HG03378 (cell line): ENCODE measurements at regions not wholly inside any gene's neighbourhood (a gene's known extent, or its start where the extent isn't known, plus 50 kb on each side); places are given as distances from the start of the nearest gene placed in this dataset.
A peak's percentile ranks its signal among the peaks of the same experiment; 100 is the strongest.
"Not testable (repeated sequence)": the region's sequence is repeated elsewhere in the genome, so short reads cannot be mapped to it uniquely, and the experiment has no call there.

ENCODE experiments used
- ATAC-seq: cut with Tn5 transposase; IDR thresholded peaks from one replicate; pipeline ENCODE4 v1.9.1; 2021; ENCODE audit warnings: mild to moderate bottlenecking, moderate library complexity; ENCODE audit not compliant: unreplicated experiment

DNA sequence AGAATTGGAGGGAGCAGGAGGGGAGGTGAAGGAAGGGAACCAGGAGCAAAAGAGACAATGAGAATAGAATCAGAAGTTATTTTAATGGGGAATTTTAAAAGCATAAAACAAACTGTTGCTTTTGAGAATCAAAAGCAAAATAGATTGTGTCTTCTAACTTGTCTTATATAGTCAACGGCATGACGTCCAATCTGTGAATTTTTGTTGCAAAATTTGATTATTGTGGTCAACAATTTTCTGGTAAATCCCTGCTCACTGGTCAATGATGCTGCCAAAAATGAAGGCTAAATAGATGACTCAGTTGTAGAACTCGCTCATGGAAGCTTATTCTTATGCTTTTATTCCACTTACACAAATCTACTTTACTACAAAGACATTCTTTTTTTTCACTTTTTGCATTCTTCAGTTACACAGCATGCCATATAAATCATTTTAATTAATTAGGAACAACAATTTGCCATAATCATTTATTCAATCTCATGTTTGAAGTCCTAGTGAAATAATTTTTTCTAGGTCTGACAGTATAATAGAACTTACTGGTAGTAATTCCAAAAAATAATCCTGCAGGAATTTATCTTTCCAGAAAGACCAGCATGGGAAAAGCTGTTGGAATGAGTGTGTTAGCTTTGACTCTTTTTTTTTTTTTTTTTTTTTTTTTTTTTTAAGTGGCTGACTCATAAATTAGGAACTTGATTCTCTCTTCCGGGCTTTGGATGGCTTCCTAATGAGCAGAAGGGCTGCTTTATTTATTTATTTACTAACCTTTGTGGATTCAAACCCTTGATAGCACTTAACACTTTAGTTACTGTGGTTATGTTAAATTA, 256.9 kb downstream of the SPRY2 start:
- no peak for ATAC-seq

DNA sequence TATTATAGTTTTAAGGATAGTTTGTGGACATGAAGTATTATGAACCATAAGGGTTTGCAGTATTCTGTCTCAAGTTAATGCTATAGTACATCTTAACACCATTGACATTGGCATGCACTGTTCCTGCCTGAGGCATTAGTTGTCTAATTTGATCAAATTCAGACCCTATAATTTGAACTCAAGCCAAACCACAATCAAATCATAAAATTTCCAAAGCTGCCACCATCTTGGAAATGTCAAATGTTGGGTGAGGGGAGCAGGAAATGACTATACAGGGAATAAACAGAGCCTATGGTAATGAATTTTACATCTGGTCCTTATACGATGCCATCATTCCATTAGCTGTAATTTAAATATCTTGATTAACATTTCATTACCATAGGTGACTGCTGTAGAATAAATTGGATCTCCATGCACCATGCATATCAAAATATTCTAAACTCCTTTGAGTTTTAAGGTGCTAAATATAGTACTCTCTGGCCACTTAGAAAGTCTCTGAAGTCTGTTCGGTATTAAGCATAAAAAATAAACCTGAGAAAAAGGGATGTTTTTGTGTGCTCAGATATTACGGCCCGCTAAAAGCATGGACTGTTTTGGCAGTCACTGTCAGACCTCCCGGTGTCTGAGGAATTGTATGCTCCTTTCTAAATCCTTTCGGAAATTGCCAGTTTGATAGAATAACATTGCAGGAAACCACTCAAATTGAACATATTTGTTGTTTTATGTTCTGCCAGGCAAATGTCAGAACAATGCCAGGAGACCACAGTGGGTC, 257.7 kb downstream of the SPRY2 start:
- no peak for ATAC-seq

DNA sequence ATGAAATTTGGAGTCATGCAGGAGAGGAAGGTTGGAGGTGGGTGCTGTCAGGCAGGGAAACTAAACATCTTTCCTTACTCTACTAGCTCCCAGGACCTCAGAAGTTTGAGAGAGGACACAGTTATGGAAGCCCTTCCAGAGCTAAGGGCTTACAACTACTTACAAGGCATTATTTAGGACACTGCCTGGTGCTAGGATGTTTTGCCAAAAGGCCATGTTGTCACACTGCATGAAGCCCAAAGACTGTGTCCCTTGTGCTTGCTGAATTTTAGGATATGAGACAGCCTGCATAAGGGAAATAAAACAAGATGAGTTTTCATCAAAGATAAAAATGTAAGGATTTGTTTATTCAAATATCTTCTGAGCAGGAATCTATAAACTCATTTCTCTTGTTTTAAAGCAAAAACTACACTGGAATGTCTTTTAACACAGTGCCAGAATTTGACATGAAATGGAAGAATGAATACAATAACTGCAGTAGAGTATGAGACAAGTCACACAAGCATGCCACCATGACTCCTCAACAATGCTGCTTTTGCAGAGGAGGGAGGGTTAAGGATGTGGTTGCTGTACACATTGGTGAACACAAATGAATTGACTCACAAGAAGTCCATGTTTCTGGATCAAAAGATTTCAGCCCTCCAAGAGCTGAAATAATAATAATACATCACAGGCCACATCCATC, 258.4 kb downstream of the SPRY2 start:
- no peak for ATAC-seq

DNA sequence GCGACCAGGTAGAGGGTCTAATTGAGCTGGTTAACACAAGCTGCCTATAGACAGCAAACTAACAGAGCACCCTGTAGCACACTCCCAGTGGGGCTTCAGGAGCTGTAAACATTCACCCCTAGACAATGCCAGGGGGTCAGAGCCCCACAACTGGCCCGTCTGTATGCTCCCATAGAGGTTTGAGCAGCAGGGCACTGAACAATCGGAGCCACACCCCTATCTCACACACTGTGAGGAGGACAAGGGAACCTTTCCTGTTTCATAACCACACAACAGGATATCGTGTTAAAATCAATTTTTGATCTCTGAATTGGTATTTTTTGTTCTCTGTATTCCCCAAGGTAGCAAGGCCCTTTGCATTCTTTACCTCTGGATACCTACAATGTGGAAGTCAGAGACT, 266.1 kb downstream of the SPRY2 start:
- no peak for ATAC-seq

DNA sequence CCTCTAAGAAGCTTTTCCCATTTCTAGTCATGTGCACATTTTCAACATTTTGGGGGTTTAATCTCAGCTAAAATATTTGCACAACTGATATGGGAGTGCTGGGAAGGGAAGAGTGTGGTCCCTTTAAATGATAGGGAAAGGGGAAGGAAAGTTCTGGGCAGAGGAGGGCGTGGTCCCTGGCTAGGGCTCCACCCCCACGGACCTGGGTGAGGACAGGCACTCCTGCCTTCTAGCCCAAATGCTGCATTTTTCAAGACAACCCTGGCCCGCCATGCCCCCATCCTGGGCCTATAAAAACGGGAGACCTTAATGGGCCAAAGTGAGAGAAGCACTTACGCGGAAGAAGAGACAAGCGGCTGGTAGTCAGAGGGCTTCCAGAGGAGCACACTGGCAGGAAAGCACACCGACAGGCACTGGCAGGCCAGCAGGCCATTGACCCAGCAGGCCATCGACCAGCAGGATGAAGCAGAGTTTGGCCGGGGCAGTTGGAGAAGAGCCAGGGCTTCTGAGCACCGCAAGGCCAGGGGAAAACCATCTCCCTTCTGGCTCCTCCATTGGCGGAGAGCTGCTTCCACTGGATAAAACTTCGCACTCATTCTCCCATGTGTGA, 266.7 kb downstream of the SPRY2 start:
- ATAC-seq, result no peak

DNA sequence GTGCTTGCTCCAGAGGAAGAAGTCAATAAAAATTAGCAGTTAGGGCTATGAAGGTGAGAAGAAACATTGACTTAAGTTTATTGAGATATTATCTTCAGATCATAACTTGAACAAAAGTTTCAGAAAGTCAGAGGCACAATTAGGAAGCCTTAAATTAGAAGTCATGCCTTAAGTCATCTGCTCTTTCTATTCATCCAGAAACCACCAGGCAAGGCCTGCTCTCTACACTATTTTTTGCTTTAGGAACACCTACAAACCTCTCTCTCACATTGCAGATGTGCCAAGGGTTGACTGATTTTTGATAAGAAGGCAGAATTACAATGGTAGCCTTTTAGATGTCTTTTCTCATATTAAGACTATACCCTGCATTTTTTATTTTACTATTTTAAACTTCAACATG, 268.7 kb downstream of the SPRY2 start:
- peak; percentile 57 for ATAC-seq

DNA sequence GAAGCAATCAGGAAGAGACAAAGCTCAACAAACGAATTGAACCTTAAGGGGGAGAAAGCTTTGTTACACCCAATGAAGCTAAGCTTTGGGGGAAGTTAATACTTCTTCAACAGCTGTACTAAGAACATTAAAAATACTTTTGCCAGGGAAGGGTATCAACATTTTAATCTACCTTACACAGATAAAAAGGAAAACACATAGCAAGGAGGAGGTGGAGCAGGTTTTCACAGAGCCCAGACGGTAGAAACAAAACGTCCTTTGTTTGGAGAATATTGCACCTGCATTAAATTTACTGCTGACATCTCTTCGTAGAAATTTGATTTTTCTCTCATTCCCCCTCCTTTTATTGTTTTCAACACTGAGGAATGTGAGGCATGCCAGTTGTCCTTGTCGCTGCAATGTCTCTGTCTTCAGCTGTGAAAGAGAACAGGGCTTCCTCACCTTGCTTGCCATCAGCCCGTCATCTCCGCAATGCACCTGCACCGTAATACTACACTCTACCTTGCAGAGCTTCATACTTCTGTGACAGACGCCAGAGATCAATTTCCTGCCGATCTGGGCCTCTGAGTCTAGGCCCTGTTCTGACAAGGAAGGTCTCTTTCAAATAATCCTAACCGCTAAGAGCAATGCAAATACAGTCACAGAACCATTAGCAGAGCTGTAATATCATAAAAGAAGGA, 270.8 kb downstream of the SPRY2 start:
- ATAC-seq, result no peak

DNA sequence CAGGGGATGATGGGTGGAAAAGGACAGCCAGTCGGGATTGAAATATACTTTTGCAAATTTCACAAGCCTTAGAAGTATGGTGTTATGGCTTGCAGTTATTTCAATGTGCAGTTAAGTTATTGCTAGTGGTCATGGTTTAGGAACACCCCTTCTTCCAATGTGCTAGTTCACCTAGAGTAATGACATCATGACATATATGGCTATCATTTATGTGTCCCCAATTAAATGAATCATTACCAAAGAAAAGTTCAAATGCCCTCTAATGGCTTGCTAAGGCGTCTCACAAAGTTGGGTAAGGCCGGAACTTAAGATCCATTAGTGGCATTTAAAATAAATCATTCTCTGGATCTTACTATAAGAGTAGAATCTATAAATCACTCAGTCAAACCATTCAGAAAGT, 271.6 kb downstream of the SPRY2 start:
- no peak for ATAC-seq

DNA sequence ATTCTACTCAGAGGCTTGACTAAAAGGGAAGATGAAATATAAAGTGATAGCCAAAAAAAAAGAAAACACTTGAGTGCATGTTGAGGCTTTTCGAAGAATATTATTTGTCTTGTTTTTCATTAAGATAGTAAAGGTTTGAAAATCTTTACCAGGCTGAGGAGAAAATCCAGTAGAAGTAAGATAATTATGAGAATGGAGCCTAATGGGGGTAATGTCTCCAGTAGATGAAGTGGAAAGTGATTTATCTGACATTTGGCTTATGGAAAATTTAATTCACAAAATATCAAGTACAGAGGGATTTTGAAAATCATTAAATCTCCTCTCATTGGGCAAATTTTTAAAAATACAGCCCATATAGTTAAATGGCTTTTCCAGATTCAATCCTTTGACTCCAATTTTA, 274.9 kb downstream of the SPRY2 start:
- ATAC-seq, result no peak

DNA sequence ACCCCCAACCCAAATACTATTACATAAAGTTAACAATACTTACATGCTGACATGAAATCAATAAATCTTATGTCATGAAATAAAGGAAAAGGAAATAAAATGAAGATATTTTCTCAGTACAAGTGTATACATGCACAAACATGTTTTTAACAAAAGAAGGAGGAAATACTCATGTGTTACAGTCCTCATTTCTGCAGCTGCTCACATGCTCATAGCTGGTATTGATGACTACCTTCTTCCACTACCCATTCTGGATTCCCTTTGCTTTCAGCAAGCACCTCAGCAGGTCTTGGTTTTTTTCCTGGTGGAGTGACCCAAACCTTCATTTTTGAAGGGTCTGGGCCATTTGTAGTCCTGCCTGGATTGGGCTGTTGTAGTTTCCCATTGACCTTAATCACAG, 278.5 kb downstream of the SPRY2 start:
- not testable (repeated sequence) for ATAC-seq

DNA sequence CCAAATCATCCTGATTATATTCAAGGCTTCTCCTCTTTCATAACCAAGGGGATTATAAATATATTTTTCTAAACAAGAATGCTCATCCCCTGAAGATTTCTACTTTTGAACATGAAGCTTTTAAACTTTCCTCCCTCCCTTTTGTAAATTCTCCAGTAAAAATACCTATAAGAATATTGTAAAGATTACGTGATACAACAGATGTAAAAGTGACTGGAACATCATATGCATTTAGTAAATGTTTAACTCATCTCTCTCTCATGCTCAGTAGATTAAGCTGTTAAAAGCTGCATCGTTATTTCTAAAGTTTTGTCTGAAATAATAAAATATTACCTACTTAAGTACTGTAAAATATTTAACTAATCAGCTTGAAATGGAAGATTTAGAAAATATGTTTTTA, 281.1 kb downstream of the SPRY2 start:
- ATAC-seq, result no peak

DNA sequence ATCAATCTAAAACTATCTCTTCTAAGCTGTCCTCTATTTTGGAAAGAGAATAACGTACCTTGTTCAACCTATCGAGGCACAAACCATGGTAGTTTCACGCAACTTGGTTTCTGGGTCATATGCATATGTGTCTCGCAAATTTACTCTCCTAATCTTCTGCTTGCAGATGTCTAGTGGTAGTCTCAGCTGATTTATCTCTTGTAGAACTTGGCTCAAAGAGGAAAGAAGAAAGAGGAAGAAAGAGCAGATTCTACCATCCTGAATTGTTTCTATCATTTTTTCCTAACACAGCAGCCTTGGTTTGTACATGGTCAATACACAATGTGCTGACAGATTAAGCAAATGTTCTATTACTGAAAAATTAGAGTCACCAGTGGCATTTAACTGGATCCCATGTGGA, 282.3 kb downstream of the SPRY2 start:
- no peak for ATAC-seq

DNA sequence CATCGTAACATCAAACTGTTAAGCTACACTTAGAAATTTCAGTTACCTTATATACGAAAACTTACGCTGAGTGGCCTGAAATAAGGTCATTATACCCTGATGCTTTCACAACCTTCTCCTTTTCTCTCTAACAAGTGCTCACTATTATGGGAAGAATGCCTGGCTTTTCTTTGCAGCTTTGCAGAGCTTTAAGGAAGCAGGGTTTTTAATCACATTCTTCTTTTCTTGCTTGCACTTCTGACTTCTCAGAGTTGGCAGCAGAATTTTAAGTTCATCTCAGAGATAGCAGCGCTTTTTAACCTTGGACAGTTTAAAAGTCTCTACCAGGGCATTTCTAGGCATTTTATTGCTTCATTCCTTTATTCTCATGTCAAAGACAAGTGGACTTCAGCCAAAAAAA, 285.1 kb downstream of the SPRY2 start:
- no peak for ATAC-seq

DNA sequence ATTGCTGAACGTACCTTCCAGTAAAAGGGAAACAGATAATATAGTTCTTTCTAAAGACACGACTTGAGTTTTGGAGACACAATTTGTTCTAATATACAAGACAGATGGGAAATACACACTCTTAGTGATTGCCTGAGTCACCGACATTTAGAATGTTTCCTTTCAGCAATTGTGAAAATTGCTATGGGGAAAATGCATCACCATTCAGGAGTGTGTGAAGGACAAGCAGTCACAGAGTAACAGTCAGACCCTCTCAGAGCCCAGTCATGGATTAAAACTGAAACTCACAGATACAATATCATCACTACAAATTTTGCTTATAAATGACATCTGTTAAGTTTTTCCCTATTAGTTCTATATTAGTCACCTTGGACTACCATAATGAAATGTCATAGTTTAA, 286.1 kb downstream of the SPRY2 start:
- ATAC-seq, result no peak

DNA sequence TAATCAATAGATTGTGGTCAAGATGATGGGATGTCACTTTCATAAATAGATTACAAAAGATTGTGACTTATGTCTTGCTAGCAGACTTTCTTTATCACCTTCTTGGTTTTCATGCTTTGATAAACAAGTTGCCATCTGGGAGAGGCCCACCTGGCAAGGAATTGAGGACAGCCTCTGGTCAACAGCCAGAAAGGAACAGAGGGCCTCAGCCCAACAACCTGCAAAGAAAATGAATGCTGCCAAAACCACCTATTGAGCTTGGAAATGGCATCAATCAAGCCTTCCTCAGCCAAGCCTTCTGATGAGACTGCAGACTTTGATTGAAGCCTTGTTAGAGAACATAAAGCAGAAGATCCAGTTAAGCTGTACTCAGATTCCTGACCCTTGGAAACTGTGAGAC, 288.6 kb downstream of the SPRY2 start:
- ATAC-seq, result no peak

DNA sequence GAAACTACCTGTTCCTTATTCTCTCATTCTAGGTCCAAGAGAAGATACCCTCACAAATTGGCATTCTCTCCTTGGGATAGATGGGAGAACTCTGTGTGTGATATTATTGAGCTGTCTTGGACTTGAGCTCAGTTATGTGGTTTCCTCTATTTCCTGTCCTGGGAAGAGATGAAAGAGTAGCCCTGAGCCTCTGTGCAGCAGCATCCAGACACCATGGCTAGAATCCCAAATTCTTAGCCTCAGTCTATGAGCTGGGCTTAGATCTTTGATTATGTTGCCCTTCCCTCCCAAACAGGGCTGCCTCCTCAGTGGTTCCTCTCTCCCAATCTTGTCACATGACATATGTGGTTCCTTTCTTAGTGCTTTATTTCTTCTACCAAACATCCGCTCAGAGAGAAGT, 290.7 kb downstream of the SPRY2 start:
- no peak for ATAC-seq

DNA sequence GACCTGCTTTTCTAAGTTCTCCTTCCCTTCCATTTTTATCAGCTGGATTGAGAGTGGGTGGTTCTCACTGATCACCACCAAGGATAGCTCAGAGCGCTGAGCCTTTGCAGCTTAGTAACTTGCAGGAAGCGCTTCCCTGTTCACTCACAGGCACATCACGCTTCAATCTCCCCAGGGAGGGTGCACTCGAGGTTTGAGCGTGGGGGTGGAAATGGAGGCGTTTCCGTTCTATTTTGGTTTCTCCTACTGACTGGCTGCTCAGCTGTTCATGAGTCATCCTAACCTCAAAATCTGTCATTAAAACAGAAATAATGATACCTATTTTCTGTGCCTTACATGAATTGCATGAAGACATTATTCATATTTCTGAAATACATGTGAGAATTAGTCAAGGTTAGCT, 292.1 kb downstream of the SPRY2 start:
- ATAC-seq, result peak; percentile 97

DNA sequence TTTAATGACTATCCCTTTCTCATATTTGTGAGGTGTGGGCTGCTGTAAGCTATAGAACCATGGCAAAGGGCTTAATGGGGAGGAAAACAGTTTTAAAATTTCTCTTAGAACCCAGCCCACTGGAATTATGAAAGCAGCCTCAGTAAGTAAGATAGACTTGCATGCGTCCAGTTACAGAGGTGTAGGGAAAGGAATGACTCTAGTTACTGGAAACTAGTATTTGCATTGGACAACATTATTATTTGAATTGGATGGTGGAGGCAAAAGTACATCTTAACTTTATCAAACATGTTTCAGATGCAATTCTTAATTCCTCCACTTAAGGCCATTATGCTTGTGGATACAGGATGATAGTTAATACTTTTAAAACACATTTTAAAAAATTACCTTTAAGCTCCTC, 292.9 kb downstream of the SPRY2 start:
- no peak for ATAC-seq

DNA sequence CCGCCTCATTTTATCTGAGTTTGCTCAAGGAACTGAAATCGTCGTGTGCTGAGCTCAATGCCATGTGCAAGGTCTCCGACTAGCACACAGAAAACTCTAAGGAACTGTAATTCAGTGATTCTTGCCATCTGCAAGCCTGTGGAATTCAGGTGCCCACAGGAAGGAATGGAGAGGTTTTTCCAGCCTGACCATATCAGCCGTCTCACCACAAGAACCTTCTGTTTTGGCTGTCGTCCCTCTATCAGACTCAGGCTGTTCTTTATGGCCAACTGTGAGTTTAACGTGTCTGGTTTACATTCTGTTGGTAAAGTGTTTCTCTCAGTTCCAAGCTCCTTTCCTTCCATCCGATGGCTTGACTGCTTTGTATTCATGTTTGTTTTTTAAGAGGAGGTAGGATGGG, 293.5 kb downstream of the SPRY2 start:
- no peak for ATAC-seq

DNA sequence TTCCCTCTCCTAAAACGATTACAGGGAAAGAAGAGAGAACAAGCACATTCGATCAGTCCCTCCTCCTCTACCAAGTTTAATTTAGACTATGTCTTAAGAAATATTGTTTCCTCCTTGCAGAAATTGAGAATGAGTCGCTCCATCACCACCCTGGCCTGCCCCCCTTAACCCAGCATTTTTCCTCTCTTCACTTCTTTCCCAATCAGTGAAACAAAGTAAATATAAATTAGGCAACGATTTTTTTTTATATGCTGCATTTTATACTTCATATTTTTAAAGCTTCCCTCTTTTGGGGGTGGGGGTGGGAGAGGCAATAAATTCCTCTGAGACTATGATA, 300.0 kb downstream of the SPRY2 start:
- no peak for ATAC-seq
